Parathyroid adenoma (tissue), 2 donors: ENCODE measurements at regions not wholly inside any gene's neighbourhood (a gene's known extent, or its start where the extent isn't known, plus 50 kb on each side); places are given as distances from the start of the nearest gene placed in this dataset.
A peak's percentile ranks its signal among the peaks of the same experiment; 100 is the strongest.

ENCODE experiments used
- H2AFZ ChIP-seq: fragments of 300-600 bp; sonication (generic); one replicate; pipeline ENCODE4 v1.7.0; 2017; ENCODE audit warnings: antibody characterized with exemption, mild to moderate bottlenecking
- H3K27ac ChIP-seq: fragments of 300-600 bp; sonication (generic); one replicate; pipeline ENCODE4 v1.7.0; 2017
- H3K27me3 ChIP-seq: fragments of 300-600 bp; sonication (generic); one replicate; pipeline ENCODE4 v1.7.0; 2017; ENCODE audit warnings: low read length; ENCODE audit not compliant: control insufficient read depth, insufficient read depth
- H3K36me3 ChIP-seq: fragments of 300-600 bp; sonication (generic); one replicate; pipeline ENCODE4 v1.7.0; 2017; ENCODE audit warnings: low read length; ENCODE audit not compliant: control insufficient read depth, insufficient read depth
- H3K4me1 ChIP-seq: fragments of 300-600 bp; sonication (generic); one replicate; pipeline ENCODE4 v1.7.0; 2017; ENCODE audit warnings: control low read depth
- H3K4me2 ChIP-seq: fragments of 300-600 bp; sonication (generic); one replicate; pipeline ENCODE4 v1.7.0; 2017; ENCODE audit warnings: low read length
- H3K4me3 ChIP-seq: fragments of 300-600 bp; sonication (generic); one replicate; pipeline ENCODE4 v1.7.0; 2017; ENCODE audit warnings: low read depth, low read length
- H3K79me2 ChIP-seq: fragments of 300-600 bp; sonication (generic); one replicate; pipeline ENCODE4 v1.7.0; 2017; ENCODE audit warnings: control low read depth
- H3K9ac ChIP-seq: fragments of 300-600 bp; sonication (generic); one replicate; pipeline ENCODE4 v1.7.0; 2017; ENCODE audit warnings: mild to moderate bottlenecking
- H3K9me3 ChIP-seq: fragments of 300-600 bp; sonication (generic); one replicate; pipeline ENCODE4 v1.7.0; 2017; ENCODE audit warnings: low read length; ENCODE audit not compliant: control insufficient read depth
- CTCF ChIP-seq: fragments of 300-600 bp; sonication (generic); IDR thresholded peaks from one replicate; pipeline ENCODE4 v1.7.0; 2017; ENCODE audit warnings: antibody characterized with exemption, mild to moderate bottlenecking
- donor health status: primary hyperparathyroidism.

- no peaks in the 10 kb centered on the region for H3K9me3 ChIP-seq
- H3K4me1 ChIP-seq = peaks cover 47% of the 10 kb centered on the region
- TF ChIP-seq CTCF = peak; percentile 50
- no peak overlapping the region for H3K9ac ChIP-seq
- no peaks in the 10 kb centered on the region for H3K36me3 ChIP-seq
- H3K4me2 ChIP-seq = no peak overlapping the region
- peaks cover 14% of the 10 kb centered on the region for H3K79me2 ChIP-seq
- peak overlapping the region; percentile 5 for H3K27ac ChIP-seq
- H3K27me3 ChIP-seq = no peaks in the 10 kb centered on the region
- no peak overlapping the region for H2AFZ ChIP-seq
- no peak overlapping the region for H3K4me3 ChIP-seq
These were observed 1156.7 kb downstream of the GATA3 start for GRCh38 chr10:9211228-9211627.

GRCh38 chr10:9214618-9215017 lies 1160.1 kb downstream of the GATA3 start:
- no peak overlapping the region for H3K9ac ChIP-seq
- no peak for TF ChIP-seq CTCF
- H3K27me3 ChIP-seq = no peaks in the 10 kb centered on the region
- peak overlapping the region; percentile 90 for H3K27ac ChIP-seq
- H3K4me3 ChIP-seq = no peak overlapping the region
- H3K79me2 ChIP-seq = peaks cover 7% of the 10 kb centered on the region
- no peaks in the 10 kb centered on the region for H3K9me3 ChIP-seq
- peaks cover 64% of the 10 kb centered on the region for H3K4me1 ChIP-seq
- H3K4me2 ChIP-seq = no peak overlapping the region
- H3K36me3 ChIP-seq = no peaks in the 10 kb centered on the region
- H2AFZ ChIP-seq = peak overlapping the region; percentile 30

GRCh38 chr10:9215121-9215520 lies 1160.6 kb downstream of the GATA3 start:
- Histone ChIP-seq H2AFZ (no peak overlapping the region), H3K4me3 (no peak overlapping the region), H3K27ac (peak overlapping the region; percentile 90), H3K79me2 (peaks cover 7% of the 10 kb centered on the region), H3K36me3 (no peaks in the 10 kb centered on the region), H3K27me3 (no peaks in the 10 kb centered on the region), H3K9ac (no peak overlapping the region), H3K4me2 (no peak overlapping the region), H3K9me3 (no peaks in the 10 kb centered on the region), H3K4me1 (peaks cover 65% of the 10 kb centered on the region)
- no peak for TF ChIP-seq CTCF

- Histone ChIP-seq H3K4me1 (peaks cover 61% of the 10 kb centered on the region), H3K4me3 (peak overlapping the region; percentile 30), H2AFZ (peak overlapping the region; percentile 18), H3K9me3 (no peaks in the 10 kb centered on the region), H3K79me2 (no peaks in the 10 kb centered on the region), H3K27me3 (no peaks in the 10 kb centered on the region), H3K36me3 (no peaks in the 10 kb centered on the region), H3K27ac (peak overlapping the region; percentile 91), H3K4me2 (peak overlapping the region; percentile 61), H3K9ac (no peak overlapping the region)
- no peak for TF ChIP-seq CTCF
These were observed 1165.4 kb downstream of the GATA3 start for GRCh38 chr10:9219860-9220259.

DNA sequence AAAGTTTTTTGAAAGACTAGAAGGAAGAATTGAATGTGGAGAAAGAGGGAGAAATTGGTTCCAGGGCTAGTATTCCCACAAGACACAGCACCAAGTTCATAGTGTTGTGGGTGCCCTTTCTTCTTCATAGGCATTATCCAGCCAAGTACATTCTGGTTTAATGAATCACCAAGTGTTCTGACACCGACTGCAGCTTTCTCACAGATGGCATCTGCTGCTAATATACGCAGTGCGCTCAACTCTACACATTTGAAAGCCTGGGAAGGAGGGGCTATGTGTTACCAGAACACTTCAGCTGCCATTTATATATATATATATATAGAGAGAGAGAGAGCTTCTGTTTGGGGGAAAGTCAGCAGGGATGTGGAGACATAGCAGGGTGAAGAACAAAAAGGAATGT lies 1168.4 kb downstream of the GATA3 start:
- H2AFZ ChIP-seq = peak overlapping the region; percentile 3
- H3K9me3 ChIP-seq = no peaks in the 10 kb centered on the region
- no peak for TF ChIP-seq CTCF
- H3K79me2 ChIP-seq = peaks cover under 1% of the 10 kb centered on the region
- no peak overlapping the region for H3K4me2 ChIP-seq
- no peaks in the 10 kb centered on the region for H3K27me3 ChIP-seq
- no peak overlapping the region for H3K4me3 ChIP-seq
- no peaks in the 10 kb centered on the region for H3K36me3 ChIP-seq
- H3K4me1 ChIP-seq = peaks cover 63% of the 10 kb centered on the region
- H3K27ac ChIP-seq = peak overlapping the region; percentile 95
- H3K9ac ChIP-seq = no peak overlapping the region
